H9 (cell line): ENCODE measurements at regions not wholly inside any gene's neighbourhood (a gene's known extent, or its start where the extent isn't known, plus 50 kb on each side); places are given as distances from the start of the nearest gene placed in this dataset.
A peak's percentile ranks its signal among the peaks of the same experiment; 100 is the strongest.

Source experiments
- DNase-seq: peaks from one replicate; pipeline ENCODE4 v3.0.0-alpha.2; 2017
- H2AFZ ChIP-seq: one replicate; pipeline ENCODE4 v1.6.1; 2013; ENCODE audit warnings: mild to moderate bottlenecking, low read length, control low read depth, moderate library complexity
- H2AK5ac ChIP-seq: 2 replicates; pipeline ENCODE4 v1.6.1; 2013; ENCODE audit warnings: low read length, control low read depth, mixed read lengths; ENCODE audit not compliant: insufficient read length
- H2BK120ac ChIP-seq: one replicate; pipeline ENCODE4 v1.6.1; 2013; ENCODE audit warnings: low read depth, mild to moderate bottlenecking, low read length, control low read depth, inconsistent platforms; ENCODE audit not compliant: poor library complexity, severe bottlenecking
- H2BK12ac ChIP-seq: 2 replicates; pipeline ENCODE4 v1.6.1; 2013; ENCODE audit warnings: low read length, control low read depth, mixed read lengths, low read depth; ENCODE audit not compliant: insufficient read length
- H2BK15ac ChIP-seq: 2 replicates; pipeline ENCODE4 v1.6.1; 2013; ENCODE audit warnings: low read depth, low read length, control low read depth
- H2BK20ac ChIP-seq: one replicate; pipeline ENCODE4 v1.6.1; 2013; ENCODE audit warnings: low read depth, mild to moderate bottlenecking, low read length, control low read depth, inconsistent platforms; ENCODE audit not compliant: poor library complexity, severe bottlenecking
- H2BK5ac ChIP-seq: 2 replicates; pipeline ENCODE4 v1.6.1; 2013; ENCODE audit warnings: low read length, control low read depth, mixed read lengths; ENCODE audit not compliant: insufficient read length
- H3K14ac ChIP-seq: 2 replicates; pipeline ENCODE4 v1.6.1; 2013; ENCODE audit warnings: low read length, control low read depth; ENCODE audit not compliant: insufficient read depth
- H3K18ac ChIP-seq: 2 replicates; pipeline ENCODE4 v1.6.1; 2013; ENCODE audit warnings: low read depth, mild to moderate bottlenecking, mixed read lengths, low read length, control low read depth; ENCODE audit not compliant: insufficient read length
- H3K23ac ChIP-seq: 2 replicates; pipeline ENCODE4 v1.6.1; 2013; ENCODE audit warnings: low read length, control low read depth, mixed read lengths, low read depth; ENCODE audit not compliant: insufficient read length
- H3K23me2 ChIP-seq: 2 replicates; pipeline ENCODE4 v1.6.1; 2013; ENCODE audit warnings: low read depth, mild to moderate bottlenecking, mixed read lengths, low read length, control low read depth; ENCODE audit not compliant: insufficient read length, poor library complexity, severe bottlenecking
- H3K27ac ChIP-seq: 2 replicates; pipeline ENCODE4 v1.5.1; 2013; ENCODE audit warnings: low read length, control low read depth, mixed read lengths, low read depth; ENCODE audit not compliant: insufficient read length
- H3K27me3 ChIP-seq: 2 replicates; pipeline ENCODE4 v1.6.1; 2013; ENCODE audit warnings: low read length, control low read depth, inconsistent platforms; ENCODE audit not compliant: insufficient read depth
- H3K4ac ChIP-seq: 2 replicates; pipeline ENCODE4 v1.6.1; 2013; ENCODE audit warnings: low read depth, mild to moderate bottlenecking, control low read depth, inconsistent platforms, low read length, moderate library complexity
- H3K4me1 ChIP-seq: 2 replicates; pipeline ENCODE4 v1.6.1; 2013; ENCODE audit warnings: low read length, control low read depth, inconsistent platforms; ENCODE audit not compliant: insufficient read depth
- H3K4me2 ChIP-seq: 2 replicates; pipeline ENCODE4 v1.6.1; 2013; ENCODE audit warnings: low read length, control low read depth, mixed read lengths; ENCODE audit not compliant: insufficient read length, insufficient read depth
- H3K56ac ChIP-seq: 2 replicates; pipeline ENCODE4 v1.6.1; 2013; ENCODE audit warnings: low read depth, mild to moderate bottlenecking, mixed read lengths, low read length, control low read depth; ENCODE audit not compliant: insufficient read length
- H3K79me1 ChIP-seq: 2 replicates; pipeline ENCODE4 v1.6.1; 2013; ENCODE audit warnings: low read depth, mild to moderate bottlenecking, moderate library complexity, low read length, control low read depth, inconsistent platforms; ENCODE audit not compliant: insufficient read depth, poor library complexity, severe bottlenecking
- H3K79me2 ChIP-seq: 2 replicates; pipeline ENCODE4 v1.6.1; 2013; ENCODE audit warnings: low read length, control low read depth, inconsistent platforms; ENCODE audit not compliant: insufficient read depth
- H3K9ac ChIP-seq: 2 replicates; pipeline ENCODE4 v1.6.1; 2013; ENCODE audit warnings: low read length, control low read depth, mixed read lengths; ENCODE audit not compliant: insufficient read length; ENCODE audit errors: extremely low read depth
- H3K9me3 ChIP-seq: one replicate; pipeline ENCODE4 v1.6.1; 2013; ENCODE audit warnings: low read depth, low read length, inconsistent platforms; ENCODE audit not compliant: control insufficient read depth
- H3T11ph ChIP-seq: one replicate; pipeline ENCODE4 v1.6.1; 2013; ENCODE audit warnings: mild to moderate bottlenecking, low read length, control low read depth, inconsistent platforms
- H4K20me1 ChIP-seq: one replicate; pipeline ENCODE4 v1.6.1; 2013; ENCODE audit not compliant: control insufficient read depth, insufficient read length, insufficient read depth
- H4K5ac ChIP-seq: 2 replicates; pipeline ENCODE4 v1.6.1; 2013; ENCODE audit warnings: low read depth, mild to moderate bottlenecking, mixed read lengths, low read length, control low read depth; ENCODE audit not compliant: insufficient read length
- H4K8ac ChIP-seq: replicated peaks from 2 replicates; pipeline ENCODE4 v1.6.1; 2013; ENCODE audit warnings: low read length, control low read depth, mixed read lengths, low read depth; ENCODE audit not compliant: insufficient read length
- H4K91ac ChIP-seq: 2 replicates; pipeline ENCODE4 v1.6.1; 2013; ENCODE audit warnings: low read depth, mild to moderate bottlenecking, moderate library complexity, mixed read lengths, low read length, control low read depth; ENCODE audit not compliant: insufficient read length
- H3K27ac Mint-ChIP-seq, 3 experiments: 2 replicates in 2 of 3; 3 replicates in 1 of 3; pipeline ENCODE4 v1.8.0; 2020 to 2021; ENCODE audit warnings: mixed read lengths in 3 of 3, mild to moderate bottlenecking in 1 of 3, moderate library complexity in 1 of 3
- H3K27me3 Mint-ChIP-seq: 2 replicates; pipeline ENCODE4 v1.8.0; 2021; ENCODE audit warnings: low read depth, mild to moderate bottlenecking, moderate library complexity, mixed read lengths
- H3K36me3 Mint-ChIP-seq, 3 experiments: 2 replicates in 2 of 3; 3 replicates in 1 of 3; pipeline ENCODE4 v1.8.0; 2020 to 2021; ENCODE audit warnings: low read depth in 3 of 3, mixed read lengths in 3 of 3; ENCODE audit not compliant: insufficient read depth in 1 of 3
- H3K4me1 Mint-ChIP-seq, 2 experiments: 2 replicates each; pipeline ENCODE4 v1.8.0; 2020; ENCODE audit warnings: mixed read lengths in 2 of 2
- H3K4me3 Mint-ChIP-seq, 2 experiments: 2 replicates in 1 of 2; 3 replicates in 1 of 2; pipeline ENCODE4 v1.8.0; 2020 to 2021; ENCODE audit warnings: mild to moderate bottlenecking in 2 of 2, mixed read lengths in 2 of 2, moderate library complexity in 1 of 2
- H3K9me3 Mint-ChIP-seq, 2 experiments: 2 replicates in 1 of 2; 3 replicates in 1 of 2; pipeline ENCODE4 v1.8.0; 2020; ENCODE audit warnings: mild to moderate bottlenecking in 2 of 2, mixed read lengths in 2 of 2, moderate library complexity in 1 of 2
- WGBS: extraction: QIAGEN DNeasy Blood & Tissue Kit; methylation state at CpG from one replicate; pipeline ENCODE4 v1.1.7; 2013; ENCODE audit warnings: missing lambda C conversion rate, low lambda C conversion rate, mixed read lengths; ENCODE audit not compliant: insufficient read length; ENCODE audit errors: extremely low coverage; 5-methylcytosine and 5-hydroxymethylcytosine counted together
- TF ChIP-seq, protein P1 (sequence below): fragments of 200-600 bp; sonication (generic); conservative IDR thresholded peaks from 3 replicates; pipeline ENCODE4 v1.8.0; 2021; ENCODE audit warnings: antibody characterized with exemption, mild to moderate bottlenecking

DNA sequence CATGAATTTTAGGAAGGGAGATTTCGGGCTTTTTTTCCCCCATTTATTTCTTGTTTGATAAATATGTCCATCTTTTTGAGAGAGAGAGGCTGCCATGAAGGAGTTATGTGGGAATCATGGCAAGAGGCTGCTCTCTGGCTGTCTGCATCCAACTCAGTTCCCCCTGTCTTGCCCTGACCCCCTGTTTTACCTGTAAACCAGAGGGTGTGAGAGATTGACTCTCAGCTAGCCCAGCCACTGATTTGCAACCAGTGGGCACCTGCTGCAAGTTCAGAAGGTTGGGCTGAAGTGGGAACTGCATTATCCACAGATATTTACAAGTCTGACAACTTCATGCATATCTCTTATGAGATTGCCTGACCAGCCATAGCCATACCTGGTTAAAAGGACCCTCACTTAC, 625.4 kb upstream of the FANCL start:
- Histone ChIP-seq H3K56ac (no peak overlapping the region), H3K4me1 (peaks cover 12% of the 10 kb centered on the region; the same call in 1 of the 2 replicates), H3K27ac (no peak overlapping the region), H3K9me3 (no peaks in the 10 kb centered on the region), H2BK15ac (no peak overlapping the region), H2BK120ac (no peak overlapping the region), H3K18ac (no peak overlapping the region), H3K4me2 (no peak overlapping the region), H3K4ac (no peak overlapping the region), H4K5ac (no peak overlapping the region), H2AK5ac (no peak overlapping the region), H3K23ac (no peak overlapping the region), H3K23me2 (no peaks in the 10 kb centered on the region), H3K79me1 (no peaks in the 10 kb centered on the region), H3K27me3 (no peaks in the 10 kb centered on the region), H4K8ac (no peak overlapping the region), H3T11ph (no peak overlapping the region), H2AFZ (no peak overlapping the region), H3K9ac (no peak overlapping the region), H4K20me1 (no peaks in the 10 kb centered on the region), H3K14ac (no peak overlapping the region), H3K79me2 (no peaks in the 10 kb centered on the region), H2BK5ac (no peak overlapping the region), H2BK12ac (no peak overlapping the region), H4K91ac (no peak overlapping the region), H2BK20ac (no peak overlapping the region)
- WGBS, result no CpG with 5 or more reads among the region's 1 CpG
- DNase-seq, result no peak
- peaks cover 31 to 34% of the 10 kb centered on the region in 2 experiments for H3K4me1 Mint-ChIP-seq
- no peaks in the 10 kb centered on the region for H3K9me3 Mint-ChIP-seq
- TF ChIP-seq, protein P1, sequence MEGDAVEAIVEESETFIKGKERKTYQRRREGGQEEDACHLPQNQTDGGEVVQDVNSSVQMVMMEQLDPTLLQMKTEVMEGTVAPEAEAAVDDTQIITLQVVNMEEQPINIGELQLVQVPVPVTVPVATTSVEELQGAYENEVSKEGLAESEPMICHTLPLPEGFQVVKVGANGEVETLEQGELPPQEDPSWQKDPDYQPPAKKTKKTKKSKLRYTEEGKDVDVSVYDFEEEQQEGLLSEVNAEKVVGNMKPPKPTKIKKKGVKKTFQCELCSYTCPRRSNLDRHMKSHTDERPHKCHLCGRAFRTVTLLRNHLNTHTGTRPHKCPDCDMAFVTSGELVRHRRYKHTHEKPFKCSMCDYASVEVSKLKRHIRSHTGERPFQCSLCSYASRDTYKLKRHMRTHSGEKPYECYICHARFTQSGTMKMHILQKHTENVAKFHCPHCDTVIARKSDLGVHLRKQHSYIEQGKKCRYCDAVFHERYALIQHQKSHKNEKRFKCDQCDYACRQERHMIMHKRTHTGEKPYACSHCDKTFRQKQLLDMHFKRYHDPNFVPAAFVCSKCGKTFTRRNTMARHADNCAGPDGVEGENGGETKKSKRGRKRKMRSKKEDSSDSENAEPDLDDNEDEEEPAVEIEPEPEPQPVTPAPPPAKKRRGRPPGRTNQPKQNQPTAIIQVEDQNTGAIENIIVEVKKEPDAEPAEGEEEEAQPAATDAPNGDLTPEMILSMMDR, result no peak
- no peaks in the 10 kb centered on the region for H3K36me3 Mint-ChIP-seq
- no peak overlapping the region for H3K27ac Mint-ChIP-seq
- peak overlapping the region in 1 of 2 experiments; percentile 16; a peak in 1 of 5 replicates for H3K4me3 Mint-ChIP-seq
- peaks cover 25% of the 10 kb centered on the region for H3K27me3 Mint-ChIP-seq
